Activated naive CD8-positive, alpha-beta T cell treated with anti-CD3 and anti-CD28 coated beads for 36 hours (primary cell): ENCODE measurements at regions not wholly inside any gene's neighbourhood (a gene's known extent, or its start where the extent isn't known, plus 50 kb on each side); places are given as distances from the start of the nearest gene placed in this dataset.

ENCODE experiments used
- DNase-seq: peaks from one replicate; pipeline ENCODE4 v3.0.0; 2021
- H3K27ac Mint-ChIP-seq: one replicate; pipeline ENCODE4 v1.8.0; 2022; ENCODE audit warnings: mild to moderate bottlenecking, moderate library complexity, mixed read lengths
- H3K27me3 Mint-ChIP-seq: one replicate; pipeline ENCODE4 v1.8.0; 2022; ENCODE audit warnings: mild to moderate bottlenecking, mixed read lengths
- H3K36me3 Mint-ChIP-seq: one replicate; pipeline ENCODE4 v1.8.0; 2021; ENCODE audit warnings: mild to moderate bottlenecking, mixed read lengths
- H3K4me1 Mint-ChIP-seq: one replicate; pipeline ENCODE4 v1.8.0; 2021; ENCODE audit warnings: mixed read lengths
- H3K4me3 Mint-ChIP-seq: one replicate; pipeline ENCODE4 v1.8.0; 2022; ENCODE audit warnings: mild to moderate bottlenecking, moderate library complexity, mixed read lengths
- H3K9me3 Mint-ChIP-seq: one replicate; pipeline ENCODE4 v1.8.0; 2022; ENCODE audit warnings: mixed read lengths

GRCh38 chr20:11544029-11544678 lies 373.5 kb upstream of the BTBD3 start:
- H3K36me3 Mint-ChIP-seq, result no peaks in the 10 kb centered on the region
- H3K4me3 Mint-ChIP-seq, result no peak overlapping the region
- H3K27me3 Mint-ChIP-seq, result no peaks in the 10 kb centered on the region
- no peak overlapping the region for H3K27ac Mint-ChIP-seq
- no peak for DNase-seq
- no peaks in the 10 kb centered on the region for H3K9me3 Mint-ChIP-seq
- H3K4me1 Mint-ChIP-seq, result no peaks in the 10 kb centered on the region

GRCh38 chr20:11546939-11547338 lies 370.8 kb upstream of the BTBD3 start:
- no peak for DNase-seq
- Mint-ChIP-seq H3K4me3 (no peak overlapping the region), H3K4me1 (no peaks in the 10 kb centered on the region), H3K27ac (no peak overlapping the region), H3K36me3 (no peaks in the 10 kb centered on the region), H3K27me3 (no peaks in the 10 kb centered on the region), H3K9me3 (peaks cover 2% of the 10 kb centered on the region)

- H3K4me1 Mint-ChIP-seq, result no peaks in the 10 kb centered on the region
- no peak overlapping the region for H3K4me3 Mint-ChIP-seq
- no peaks in the 10 kb centered on the region for H3K27me3 Mint-ChIP-seq
- no peak for DNase-seq
- H3K27ac Mint-ChIP-seq, result no peak overlapping the region
- peaks cover 2% of the 10 kb centered on the region for H3K9me3 Mint-ChIP-seq
- no peaks in the 10 kb centered on the region for H3K36me3 Mint-ChIP-seq
Observed at GRCh38 chr20:11549172-11550103, 368.3 kb upstream of the BTBD3 start.

- H3K4me1 Mint-ChIP-seq, result no peaks in the 10 kb centered on the region
- H3K4me3 Mint-ChIP-seq, result no peak overlapping the region
- DNase-seq, result no peak
- peaks cover 2% of the 10 kb centered on the region for H3K9me3 Mint-ChIP-seq
- no peaks in the 10 kb centered on the region for H3K27me3 Mint-ChIP-seq
- no peak overlapping the region for H3K27ac Mint-ChIP-seq
- no peaks in the 10 kb centered on the region for H3K36me3 Mint-ChIP-seq
Observed at GRCh38 chr20:11550657-11551338, 366.9 kb upstream of the BTBD3 start.

- Mint-ChIP-seq H3K36me3 (no peaks in the 10 kb centered on the region), H3K27ac (no peak overlapping the region), H3K4me1 (no peaks in the 10 kb centered on the region), H3K9me3 (peaks cover 2% of the 10 kb centered on the region), H3K27me3 (no peaks in the 10 kb centered on the region), H3K4me3 (no peak overlapping the region)
- no peak for DNase-seq
Observed at GRCh38 chr20:11551479-11551878, 366.2 kb upstream of the BTBD3 start.

- H3K27me3 Mint-ChIP-seq, result no peaks in the 10 kb centered on the region
- H3K4me3 Mint-ChIP-seq, result no peak overlapping the region
- H3K4me1 Mint-ChIP-seq, result no peaks in the 10 kb centered on the region
- no peak overlapping the region for H3K27ac Mint-ChIP-seq
- H3K36me3 Mint-ChIP-seq, result no peaks in the 10 kb centered on the region
- no peak for DNase-seq
- H3K9me3 Mint-ChIP-seq, result peaks cover 2% of the 10 kb centered on the region
Observed at GRCh38 chr20:11553603-11554002, 364.1 kb upstream of the BTBD3 start.

- DNase-seq, result no peak
- Mint-ChIP-seq H3K4me3 (no peak overlapping the region), H3K9me3 (no peaks in the 10 kb centered on the region), H3K27me3 (no peaks in the 10 kb centered on the region), H3K4me1 (no peaks in the 10 kb centered on the region), H3K27ac (no peak overlapping the region), H3K36me3 (no peaks in the 10 kb centered on the region)
Observed at GRCh38 chr20:11555510-11555909, 362.2 kb upstream of the BTBD3 start.

GRCh38 chr20:11556410-11556809 lies 361.3 kb upstream of the BTBD3 start:
- Mint-ChIP-seq H3K4me1 (no peaks in the 10 kb centered on the region), H3K4me3 (no peak overlapping the region), H3K27ac (no peak overlapping the region), H3K36me3 (no peaks in the 10 kb centered on the region), H3K27me3 (no peaks in the 10 kb centered on the region), H3K9me3 (no peaks in the 10 kb centered on the region)
- DNase-seq, result no peak

- Mint-ChIP-seq H3K27ac (no peak overlapping the region), H3K36me3 (no peaks in the 10 kb centered on the region), H3K4me3 (no peak overlapping the region), H3K27me3 (no peaks in the 10 kb centered on the region), H3K4me1 (no peaks in the 10 kb centered on the region), H3K9me3 (no peaks in the 10 kb centered on the region)
- DNase-seq, result no peak
Observed at GRCh38 chr20:11564491-11564890, 353.2 kb upstream of the BTBD3 start.

- no peaks in the 10 kb centered on the region for H3K9me3 Mint-ChIP-seq
- no peak for DNase-seq
- H3K36me3 Mint-ChIP-seq, result no peaks in the 10 kb centered on the region
- H3K27ac Mint-ChIP-seq, result no peak overlapping the region
- no peaks in the 10 kb centered on the region for H3K27me3 Mint-ChIP-seq
- no peaks in the 10 kb centered on the region for H3K4me1 Mint-ChIP-seq
- H3K4me3 Mint-ChIP-seq, result no peak overlapping the region
Observed at GRCh38 chr20:11569163-11569562, 348.5 kb upstream of the BTBD3 start.

GRCh38 chr20:11573507-11573906 lies 344.2 kb upstream of the BTBD3 start:
- no peak for DNase-seq
- H3K36me3 Mint-ChIP-seq, result no peaks in the 10 kb centered on the region
- H3K4me3 Mint-ChIP-seq, result no peak overlapping the region
- H3K27ac Mint-ChIP-seq, result no peak overlapping the region
- no peaks in the 10 kb centered on the region for H3K27me3 Mint-ChIP-seq
- no peaks in the 10 kb centered on the region for H3K4me1 Mint-ChIP-seq
- peaks cover 2% of the 10 kb centered on the region for H3K9me3 Mint-ChIP-seq

GRCh38 chr20:11581271-11581670 lies 336.4 kb upstream of the BTBD3 start:
- peaks cover 3% of the 10 kb centered on the region for H3K9me3 Mint-ChIP-seq
- H3K4me1 Mint-ChIP-seq, result no peaks in the 10 kb centered on the region
- no peak overlapping the region for H3K4me3 Mint-ChIP-seq
- no peak overlapping the region for H3K27ac Mint-ChIP-seq
- DNase-seq, result no peak
- no peaks in the 10 kb centered on the region for H3K27me3 Mint-ChIP-seq
- no peaks in the 10 kb centered on the region for H3K36me3 Mint-ChIP-seq

- H3K27ac Mint-ChIP-seq, result no peak overlapping the region
Observed at GRCh38 chr20:11582060-11582459, 335.6 kb upstream of the BTBD3 start.

GRCh38 chr20:11585752-11586352 lies 331.8 kb upstream of the BTBD3 start:
- H3K27ac Mint-ChIP-seq, result no peak overlapping the region

More at GRCh38 chr20:11582060-11582459, 335.6 kb upstream of the BTBD3 start:
- no peaks in the 10 kb centered on the region for H3K4me1 Mint-ChIP-seq
- no peaks in the 10 kb centered on the region for H3K36me3 Mint-ChIP-seq
- H3K9me3 Mint-ChIP-seq, result peaks cover 3% of the 10 kb centered on the region
- H3K4me3 Mint-ChIP-seq, result no peak overlapping the region
- H3K27me3 Mint-ChIP-seq, result no peaks in the 10 kb centered on the region
- no peak for DNase-seq

GRCh38 chr20:11588875-11589274 lies 328.8 kb upstream of the BTBD3 start:
- H3K9me3 Mint-ChIP-seq, result peaks cover 6% of the 10 kb centered on the region
- DNase-seq, result no peak
- no peaks in the 10 kb centered on the region for H3K4me1 Mint-ChIP-seq
- no peaks in the 10 kb centered on the region for H3K27me3 Mint-ChIP-seq
- no peak overlapping the region for H3K4me3 Mint-ChIP-seq
- no peaks in the 10 kb centered on the region for H3K36me3 Mint-ChIP-seq
- H3K27ac Mint-ChIP-seq, result no peak overlapping the region

More at GRCh38 chr20:11585752-11586352, 331.8 kb upstream of the BTBD3 start:
- H3K4me3 Mint-ChIP-seq, result no peak overlapping the region
- no peak for DNase-seq
- H3K9me3 Mint-ChIP-seq, result peaks cover 2% of the 10 kb centered on the region
- no peaks in the 10 kb centered on the region for H3K27me3 Mint-ChIP-seq
- no peaks in the 10 kb centered on the region for H3K4me1 Mint-ChIP-seq
- H3K36me3 Mint-ChIP-seq, result no peaks in the 10 kb centered on the region
